ENCODE measurements at regions not wholly inside any gene's neighbourhood (a gene's known extent, or its start where the extent isn't known, plus 50 kb on each side); places are given as distances from the start of the nearest gene placed in this dataset.

GRCh38 chrX:118272242-118272641, 73.7 kb upstream of the WDR44 start (continued):
- TF ChIP-seq ZBTB33 (CRISPR knock-in tag; IDR thresholded peaks at IDR 0.05) (no peak), JUNB (CRISPR knock-in tag; conservative IDR thresholded peaks at IDR 0.05) (peak; percentile 50; the same call in 1 of the 2 replicates), MAFF (IDR thresholded peaks at IDR 0.05; ENCODE audit: low read length) (no peak), TGIF2 (CRISPR knock-in tag; IDR thresholded peaks at IDR 0.05) (no peak), ATF7 (IDR thresholded peaks at IDR 0.05) (no peak), ZKSCAN8 (CRISPR knock-in tag; IDR thresholded peaks at IDR 0.05) (no peak), NR1H2 (CRISPR knock-in tag; IDR thresholded peaks at IDR 0.05) (no peak), DIDO1 (tag; IDR thresholded peaks at IDR 0.05; ENCODE audit: low read depth) (no peak), CTCF (IDR thresholded peaks at IDR 0.05 in 2 of 3, conservative IDR thresholded peaks at IDR 0.05 in 1 of 3; ENCODE audit: insufficient read depth in 2 of 3, low read depth in 1 of 3, low read length in 3 of 3) (no peak), DPF2 (IDR thresholded peaks at IDR 0.05) (no peak), ARID3A (IDR thresholded peaks at IDR 0.05; ENCODE audit: borderline replicate concordance, low read depth, low read length) (no peak), EHMT2 (IDR thresholded peaks at IDR 0.05) (no peak), ATF3 (IDR thresholded peaks at IDR 0.05) (peak; percentile 85), ATF3 (CRISPR knock-in tag; conservative IDR thresholded peaks at IDR 0.05) (no peak), NFYB (IDR thresholded peaks at IDR 0.05; ENCODE audit: extremely low read depth, insufficient read length) (no peak), PURB (CRISPR knock-in tag; IDR thresholded peaks at IDR 0.05; ENCODE audit: low read depth) (no peak), ZKSCAN3 (CRISPR knock-in tag; IDR thresholded peaks at IDR 0.05) (no peak), ASH1L (IDR thresholded peaks at IDR 0.05; ENCODE audit: borderline replicate concordance, low read depth, partially characterized antibody) (no peak), TEAD1 (CRISPR knock-in tag; IDR thresholded peaks at IDR 0.05) (no peak), BCL6 (CRISPR knock-in tag; IDR thresholded peaks at IDR 0.05) (no peak), E2F8 (IDR thresholded peaks at IDR 0.05; ENCODE audit: low read depth, partially characterized antibody) (no peak)
